C4-2B (cell line): ENCODE measurements at regions not wholly inside any gene's neighbourhood (a gene's known extent, or its start where the extent isn't known, plus 50 kb on each side); places are given as distances from the start of the nearest gene placed in this dataset.

Experiments
- ZFX ChIP-seq: fragments of 450-650 bp; IDR thresholded peaks from 2 replicates; pipeline ENCODE4 v1.6.1; 2017
- TF ChIP-seq, protein P1 (sequence below): fragments of 450-650 bp; conservative IDR thresholded peaks from 2 replicates; pipeline ENCODE4 v1.5.1; 2017; ENCODE audit warnings: mild to moderate bottlenecking

GRCh38 chr13:78478183-78478582 lies 125.2 kb downstream of the POU4F1 start:
- TF ChIP-seq, protein P1, sequence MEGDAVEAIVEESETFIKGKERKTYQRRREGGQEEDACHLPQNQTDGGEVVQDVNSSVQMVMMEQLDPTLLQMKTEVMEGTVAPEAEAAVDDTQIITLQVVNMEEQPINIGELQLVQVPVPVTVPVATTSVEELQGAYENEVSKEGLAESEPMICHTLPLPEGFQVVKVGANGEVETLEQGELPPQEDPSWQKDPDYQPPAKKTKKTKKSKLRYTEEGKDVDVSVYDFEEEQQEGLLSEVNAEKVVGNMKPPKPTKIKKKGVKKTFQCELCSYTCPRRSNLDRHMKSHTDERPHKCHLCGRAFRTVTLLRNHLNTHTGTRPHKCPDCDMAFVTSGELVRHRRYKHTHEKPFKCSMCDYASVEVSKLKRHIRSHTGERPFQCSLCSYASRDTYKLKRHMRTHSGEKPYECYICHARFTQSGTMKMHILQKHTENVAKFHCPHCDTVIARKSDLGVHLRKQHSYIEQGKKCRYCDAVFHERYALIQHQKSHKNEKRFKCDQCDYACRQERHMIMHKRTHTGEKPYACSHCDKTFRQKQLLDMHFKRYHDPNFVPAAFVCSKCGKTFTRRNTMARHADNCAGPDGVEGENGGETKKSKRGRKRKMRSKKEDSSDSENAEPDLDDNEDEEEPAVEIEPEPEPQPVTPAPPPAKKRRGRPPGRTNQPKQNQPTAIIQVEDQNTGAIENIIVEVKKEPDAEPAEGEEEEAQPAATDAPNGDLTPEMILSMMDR = no peak
- TF ChIP-seq ZFX = no peak
